ENCODE measurements at regions not wholly inside any gene's neighbourhood (a gene's known extent, or its start where the extent isn't known, plus 50 kb on each side); places are given as distances from the start of the nearest gene placed in this dataset.

DNA sequence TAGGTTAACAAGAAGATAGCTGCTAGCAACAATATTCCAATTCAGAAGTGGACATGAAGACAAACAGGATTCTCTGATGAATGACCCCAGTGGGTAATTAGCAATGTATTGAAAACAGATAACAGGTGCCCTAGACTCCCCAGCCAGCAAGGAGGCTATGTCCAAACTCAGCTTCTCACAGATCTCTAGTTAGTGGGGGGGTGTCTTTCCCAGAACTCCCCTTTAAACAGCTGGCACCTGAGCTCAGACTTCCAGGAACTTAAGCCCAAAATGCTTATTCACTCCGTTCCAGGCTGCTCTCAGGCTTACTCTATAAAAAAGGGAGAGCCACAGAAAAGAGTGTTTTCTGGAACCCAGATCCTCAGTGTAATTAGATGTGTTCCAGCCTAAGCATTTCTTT is 423.0 kb upstream of the THBS1 start:
- TF ChIP-seq, protein P1, sequence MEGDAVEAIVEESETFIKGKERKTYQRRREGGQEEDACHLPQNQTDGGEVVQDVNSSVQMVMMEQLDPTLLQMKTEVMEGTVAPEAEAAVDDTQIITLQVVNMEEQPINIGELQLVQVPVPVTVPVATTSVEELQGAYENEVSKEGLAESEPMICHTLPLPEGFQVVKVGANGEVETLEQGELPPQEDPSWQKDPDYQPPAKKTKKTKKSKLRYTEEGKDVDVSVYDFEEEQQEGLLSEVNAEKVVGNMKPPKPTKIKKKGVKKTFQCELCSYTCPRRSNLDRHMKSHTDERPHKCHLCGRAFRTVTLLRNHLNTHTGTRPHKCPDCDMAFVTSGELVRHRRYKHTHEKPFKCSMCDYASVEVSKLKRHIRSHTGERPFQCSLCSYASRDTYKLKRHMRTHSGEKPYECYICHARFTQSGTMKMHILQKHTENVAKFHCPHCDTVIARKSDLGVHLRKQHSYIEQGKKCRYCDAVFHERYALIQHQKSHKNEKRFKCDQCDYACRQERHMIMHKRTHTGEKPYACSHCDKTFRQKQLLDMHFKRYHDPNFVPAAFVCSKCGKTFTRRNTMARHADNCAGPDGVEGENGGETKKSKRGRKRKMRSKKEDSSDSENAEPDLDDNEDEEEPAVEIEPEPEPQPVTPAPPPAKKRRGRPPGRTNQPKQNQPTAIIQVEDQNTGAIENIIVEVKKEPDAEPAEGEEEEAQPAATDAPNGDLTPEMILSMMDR (IDR thresholded peaks at IDR 0.05; ENCODE audit: insufficient read depth, low read length, poor library complexity, severe bottlenecking), result no peak
- no peak for TF ChIP-seq EZH2phosphoT487 (conservative IDR thresholded peaks at IDR 0.05; ENCODE audit: low read length)

Data from SU-DHL-6 (cell line).